Vagina (tissue), 2 donors: ENCODE measurements at regions not wholly inside any gene's neighbourhood (a gene's known extent, or its start where the extent isn't known, plus 50 kb on each side); places are given as distances from the start of the nearest gene placed in this dataset.
"Not testable (repeated sequence)": the region's sequence is repeated elsewhere in the genome, so short reads cannot be mapped to it uniquely, and the experiment has no call there.

Experiments
- CTCF ChIP-seq, 3 experiments: fragments of 450-650 bp in 2 of 3; fragments of 200-600 bp in 1 of 3; sonication (generic) in 1 of 3; IDR thresholded peaks; one replicate each; pipeline ENCODE4 v1.5.1; 2017 to 2019; ENCODE audit warnings: antibody characterized with exemption in 3 of 3, mild to moderate bottlenecking in 2 of 3, moderate library complexity in 2 of 3
- POLR2AphosphoS5 ChIP-seq, 2 donors: sonication (generic); formaldehyde crosslinking; IDR thresholded peaks; one replicate each; pipeline ENCODE4 v1.9.0; 2017; ENCODE audit warnings: antibody characterized with exemption in 2 of 2, mild to moderate bottlenecking in 2 of 2, low read depth in 1 of 2; ENCODE audit not compliant: insufficient read depth in 1 of 2

- not testable (repeated sequence) for TF ChIP-seq CTCF (IDR thresholded peaks at IDR 0.05); POLR2AphosphoS5 (IDR thresholded peaks at IDR 0.05; ENCODE audit: insufficient read depth in 1 of 2, low read depth in 1 of 2)
Observed at GRCh38 chr7:73234994-73235717, 73.5 kb downstream of the NSUN5 start.
